ENCODE measurements at regions not wholly inside any gene's neighbourhood (a gene's known extent, or its start where the extent isn't known, plus 50 kb on each side); places are given as distances from the start of the nearest gene placed in this dataset.

DNA sequence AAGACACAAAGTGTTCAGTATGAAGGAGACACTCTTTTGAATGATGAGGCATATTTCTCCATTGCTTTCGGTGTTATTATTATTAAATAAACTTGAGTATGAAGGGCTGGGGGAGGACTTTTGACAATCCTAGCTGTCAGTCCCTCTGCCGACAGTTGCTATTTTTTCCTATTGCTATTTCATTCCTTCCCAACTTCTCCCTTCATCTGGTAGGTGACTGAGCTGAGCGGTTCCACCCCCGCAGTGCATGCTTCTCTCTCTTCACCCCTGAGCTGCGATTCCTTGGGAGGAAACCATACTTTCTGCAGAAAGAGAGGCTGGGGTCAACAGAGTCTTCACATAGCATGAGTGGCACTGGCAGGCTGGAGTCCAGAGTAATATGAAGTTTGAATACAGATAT lies 261.2 kb upstream of the TAC1 start:
- no peak for DNase-seq

DNA sequence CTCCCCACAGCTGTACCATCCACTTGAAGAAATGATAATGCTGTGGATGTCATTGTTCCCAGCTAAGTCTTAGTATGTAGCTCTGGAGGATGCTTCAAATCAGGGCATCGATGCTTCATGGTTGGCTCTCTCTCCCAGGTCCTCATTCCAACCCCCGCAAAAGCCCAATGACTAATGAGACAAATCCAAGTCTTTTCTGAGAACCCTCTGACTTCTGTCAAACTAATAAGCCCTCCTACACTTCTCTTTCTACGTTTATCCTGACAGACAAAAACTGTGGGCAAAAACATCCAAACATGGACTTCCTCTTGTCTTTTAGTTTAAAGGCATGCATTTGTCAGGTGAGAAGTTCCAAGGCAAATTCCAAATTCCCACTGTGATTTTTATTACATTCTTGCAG lies 260.4 kb upstream of the TAC1 start:
- no peak for DNase-seq

DNA sequence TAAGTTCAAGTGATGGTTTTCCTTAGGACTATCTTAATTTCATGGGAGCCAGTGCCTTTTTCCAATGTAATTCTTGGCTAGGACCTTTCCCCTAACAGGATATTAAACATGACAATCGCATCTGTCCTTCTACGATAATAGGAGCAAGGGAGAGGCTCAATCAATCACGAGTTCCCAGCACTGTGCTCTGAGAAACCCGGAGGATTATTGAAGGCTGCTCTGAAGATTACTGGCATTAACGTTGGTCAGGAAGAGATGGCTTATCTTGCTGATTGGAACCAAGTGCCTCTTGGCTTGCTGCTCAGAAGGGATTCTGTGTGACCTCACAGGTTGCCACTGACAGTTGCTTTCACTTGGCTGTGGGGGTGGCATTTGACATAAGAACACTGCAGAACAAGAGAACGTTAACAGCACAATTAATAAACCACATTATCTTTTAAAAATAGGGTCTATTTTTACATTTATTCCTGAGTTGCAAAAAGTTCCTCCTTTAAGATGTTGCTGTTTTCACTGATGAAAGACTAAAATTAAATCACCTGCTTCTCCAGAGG lies 252.1 kb upstream of the TAC1 start:
- DNase-seq, result no peak

DNA sequence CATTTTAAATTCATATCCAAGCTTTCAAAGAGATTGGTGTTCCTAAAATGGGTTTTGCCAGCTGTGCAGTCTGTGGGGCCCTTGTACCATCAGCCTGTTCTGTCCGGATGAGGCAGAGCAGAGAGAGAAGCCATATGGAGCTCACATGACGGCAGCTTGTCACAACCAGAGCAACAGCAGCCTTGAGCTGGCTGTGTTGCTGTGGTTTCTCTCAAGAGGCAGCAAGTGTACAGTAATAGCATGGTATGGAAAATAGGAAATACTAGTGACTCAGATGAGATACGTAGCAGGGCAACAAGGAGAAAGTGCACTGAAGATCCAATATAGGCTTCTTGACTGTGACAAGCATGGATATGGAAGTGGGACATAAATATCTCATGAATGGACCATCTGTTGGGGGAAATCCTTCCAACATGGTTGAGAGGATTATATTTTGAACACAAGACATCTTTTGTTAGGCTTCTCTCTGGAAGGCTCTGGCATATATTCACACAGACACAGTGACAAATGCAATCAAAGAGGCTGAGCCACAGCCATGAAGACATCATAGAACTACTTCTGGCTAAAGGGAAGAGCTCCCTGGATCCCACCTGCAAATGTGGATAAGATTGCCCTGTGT lies 251.0 kb upstream of the TAC1 start:
- DNase-seq, result no peak

DNA sequence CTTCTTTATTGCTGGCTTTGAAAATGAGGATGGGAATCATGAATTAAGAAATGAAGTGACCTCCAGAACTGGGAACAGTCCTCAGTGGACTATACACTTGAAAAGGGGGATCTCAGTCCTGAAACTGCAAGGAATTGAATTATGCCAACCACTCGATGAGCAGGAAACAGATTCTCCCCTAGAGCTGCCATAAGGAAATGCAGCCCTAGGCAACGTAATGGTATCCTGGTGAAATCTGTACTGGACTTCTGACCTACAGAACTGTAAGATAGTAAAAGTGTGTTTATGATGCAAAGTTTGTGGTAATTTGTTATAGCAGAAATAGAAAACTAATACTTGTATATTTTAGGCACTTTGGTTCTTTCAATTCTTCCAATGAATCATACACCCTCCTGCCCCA lies 236.4 kb upstream of the TAC1 start:
- no peak for DNase-seq

DNA sequence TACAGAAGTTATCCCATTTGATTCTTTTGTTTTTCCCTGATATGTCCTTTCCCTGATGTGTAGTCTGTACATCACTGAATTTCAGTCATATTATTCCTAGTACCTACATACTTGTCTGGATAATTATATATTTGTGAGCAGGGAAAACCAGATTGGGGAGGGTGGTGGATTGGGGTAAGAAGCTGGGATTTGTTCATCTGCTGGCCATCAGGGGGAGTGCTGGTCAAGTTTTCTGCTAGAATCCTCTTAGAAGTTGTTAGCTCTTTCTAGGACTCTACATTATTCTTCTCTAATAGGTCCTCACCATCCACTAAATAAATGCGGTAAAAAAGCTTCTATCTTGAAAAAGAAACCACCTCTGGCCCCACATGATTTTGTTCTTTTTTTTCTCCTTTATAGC lies 232.7 kb upstream of the TAC1 start:
- DNase-seq, result no peak

DNA sequence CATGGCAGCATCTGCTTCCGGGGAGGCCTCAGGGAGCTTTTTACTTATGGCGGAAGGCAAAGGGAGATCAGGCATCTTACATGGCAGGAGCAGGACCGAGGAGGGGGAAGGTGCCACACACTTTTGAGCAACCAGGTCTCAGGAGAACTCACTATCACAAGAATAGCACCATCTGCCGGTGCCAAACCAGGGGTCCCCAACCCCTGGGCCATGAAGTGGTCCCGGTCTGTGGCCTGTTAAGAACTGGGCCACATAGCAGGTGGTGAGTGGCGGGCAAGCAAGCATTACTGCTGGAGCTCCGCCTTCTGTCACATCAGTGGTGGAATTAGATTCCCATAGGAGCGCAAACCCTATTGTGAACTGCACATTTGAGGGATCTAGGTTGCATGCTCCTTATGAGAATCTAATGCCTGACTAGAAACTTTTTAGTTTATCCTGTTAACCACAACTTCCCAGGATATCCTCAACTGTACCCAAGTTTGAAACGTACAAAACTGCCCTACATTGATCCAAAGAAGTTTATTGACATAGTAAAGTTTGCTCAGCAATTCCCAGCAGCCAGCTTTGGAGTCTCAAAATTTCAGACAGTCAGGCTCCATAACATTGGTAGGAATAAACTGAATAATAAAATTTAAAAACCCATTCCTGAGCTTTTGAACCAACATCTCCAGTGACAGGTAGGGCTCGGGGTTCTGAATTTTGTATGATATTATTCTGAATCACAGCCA lies 228.4 kb upstream of the TAC1 start:
- DNase-seq, result no peak

DNA sequence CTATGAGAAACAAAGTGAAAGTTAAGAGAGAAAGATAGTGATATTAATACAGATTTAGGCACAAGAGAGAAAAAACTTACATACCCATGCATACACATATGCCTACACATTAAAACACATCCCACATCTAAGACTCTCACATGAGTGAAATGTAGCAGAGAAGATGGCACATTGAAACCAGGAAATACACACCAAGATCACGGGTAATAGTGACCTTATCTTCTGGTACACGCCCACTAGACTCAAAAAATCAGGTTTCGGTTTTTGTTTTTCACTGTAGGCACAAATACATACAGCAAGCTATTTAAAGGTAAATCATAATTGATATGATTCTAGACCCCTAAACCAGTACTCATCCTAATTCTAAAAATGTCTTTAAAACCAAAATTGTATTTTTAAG lies 225.2 kb upstream of the TAC1 start:
- DNase-seq, result no peak

DNA sequence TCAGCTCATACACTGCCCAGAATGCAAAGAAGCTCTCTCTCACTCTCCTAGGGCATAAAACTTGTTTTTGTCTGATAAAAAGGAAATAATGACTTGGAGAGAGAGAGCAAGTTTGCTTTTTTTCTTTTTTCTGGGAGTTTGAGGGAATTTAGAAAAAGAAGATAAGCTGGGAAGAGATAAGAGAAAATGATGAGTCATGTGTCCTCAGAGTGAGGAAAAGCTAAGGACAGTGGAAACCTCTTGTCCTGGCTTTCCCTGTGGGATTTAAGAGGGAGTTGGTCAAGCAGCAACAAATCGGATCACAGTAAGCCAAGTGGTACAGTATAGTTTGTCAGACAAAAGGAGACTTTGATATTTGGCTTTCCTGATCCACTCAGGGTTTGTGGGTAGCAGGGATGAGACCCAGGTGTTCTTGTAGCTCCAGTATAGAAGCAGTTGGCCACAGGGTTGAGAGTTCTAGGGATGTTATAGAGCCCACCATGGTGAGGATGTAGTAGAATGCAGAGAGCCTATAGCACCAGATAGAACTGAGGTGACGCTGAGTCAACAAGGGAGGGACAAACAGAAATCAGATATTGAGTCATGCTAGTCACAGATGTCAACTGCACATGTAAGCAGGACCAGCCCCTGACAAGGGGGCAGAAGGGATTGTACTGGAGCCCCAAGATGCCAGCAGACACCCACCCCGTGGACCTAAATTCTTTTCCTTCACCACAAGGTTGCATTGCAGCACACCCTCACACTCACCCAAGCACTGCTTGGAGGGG lies 219.3 kb upstream of the TAC1 start:
- no peak for DNase-seq

DNA sequence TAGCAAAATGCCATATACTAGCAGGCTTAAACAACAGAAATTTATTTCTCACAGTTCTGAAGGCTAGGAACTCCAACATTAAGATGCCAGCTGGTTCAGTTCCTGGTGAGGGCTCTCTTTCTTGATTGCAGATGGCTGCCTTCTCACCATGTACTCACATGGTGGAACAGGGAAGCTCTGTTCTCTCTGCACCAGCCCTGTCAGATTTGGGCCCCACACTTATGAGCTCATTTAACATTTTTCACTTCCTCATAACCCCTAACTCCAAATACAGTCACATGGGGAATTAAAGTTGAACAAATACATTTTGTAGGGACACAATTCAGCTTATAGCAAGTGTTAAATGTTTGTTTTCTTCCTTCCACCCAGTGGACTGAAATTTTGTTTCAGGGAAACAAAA lies 218.6 kb upstream of the TAC1 start:
- no peak for DNase-seq

DNA sequence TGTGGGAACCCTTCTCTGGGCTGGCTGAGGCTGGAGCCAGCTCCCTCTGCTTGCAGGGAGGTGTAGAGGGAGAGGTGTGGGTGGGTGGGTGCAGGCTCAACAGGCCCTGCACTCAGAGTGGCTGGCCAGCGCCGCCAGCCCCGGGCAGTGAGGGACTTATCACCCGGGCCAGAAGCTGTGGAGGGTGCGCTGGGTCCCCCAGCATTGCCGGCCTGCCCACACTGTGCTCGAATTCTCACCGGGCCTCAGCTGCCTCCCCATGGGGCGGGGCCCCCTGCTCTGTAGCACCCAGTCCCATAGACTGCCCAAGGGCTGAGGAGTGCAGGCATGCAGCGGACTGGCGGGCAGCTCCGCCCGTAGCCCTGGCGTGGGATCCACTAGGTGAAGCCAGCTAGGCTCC lies 190.7 kb upstream of the TAC1 start:
- no peak for DNase-seq

DNA sequence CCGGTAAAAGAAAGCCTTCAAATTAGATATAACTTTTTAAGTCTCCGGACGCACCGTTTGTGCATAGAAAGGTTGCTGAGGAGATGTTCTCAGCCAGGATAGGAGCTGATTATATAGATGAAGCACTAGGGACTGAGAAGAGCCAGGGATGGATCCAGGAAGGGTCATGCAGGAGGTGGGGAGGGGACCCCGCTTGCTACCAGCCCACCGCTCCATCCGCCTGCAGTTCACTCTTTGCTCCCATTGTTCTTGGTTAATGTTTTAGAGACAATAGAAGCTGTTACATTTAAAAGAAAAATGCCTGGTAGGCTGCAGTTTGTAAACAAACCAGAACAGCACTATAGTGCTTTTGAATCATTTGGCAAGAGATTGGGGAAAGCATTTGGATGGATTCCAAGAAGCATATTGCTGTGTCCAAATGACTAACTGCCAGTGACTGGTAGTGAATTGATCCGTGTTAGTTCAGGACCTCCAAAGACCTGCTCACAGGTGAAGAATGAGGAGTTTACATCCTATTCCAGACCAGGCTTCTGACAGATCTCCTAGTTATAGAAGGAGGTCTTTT lies 175.9 kb upstream of the TAC1 start:
- DNase-seq, result peak; percentile 35

DNA sequence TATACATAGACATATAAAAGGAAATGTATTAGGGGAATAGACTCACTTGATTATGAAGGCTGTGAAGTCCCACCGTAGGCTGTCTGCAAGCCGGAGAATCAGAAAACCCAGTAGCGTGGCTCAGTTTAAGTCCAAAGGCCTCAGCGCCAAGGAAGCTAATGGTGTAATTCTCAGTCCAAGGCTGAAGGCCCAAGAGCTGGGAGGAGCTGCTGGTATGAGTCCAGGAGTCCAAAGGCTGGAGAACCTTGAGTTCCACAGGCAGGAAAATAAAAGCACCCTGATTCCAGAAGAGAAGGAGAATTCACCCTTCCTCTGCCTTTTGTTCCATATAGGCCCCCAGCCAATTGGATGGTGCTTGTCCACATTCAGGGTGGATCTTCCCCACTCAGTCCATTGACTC lies 166.2 kb upstream of the TAC1 start:
- no peak for DNase-seq

DNA sequence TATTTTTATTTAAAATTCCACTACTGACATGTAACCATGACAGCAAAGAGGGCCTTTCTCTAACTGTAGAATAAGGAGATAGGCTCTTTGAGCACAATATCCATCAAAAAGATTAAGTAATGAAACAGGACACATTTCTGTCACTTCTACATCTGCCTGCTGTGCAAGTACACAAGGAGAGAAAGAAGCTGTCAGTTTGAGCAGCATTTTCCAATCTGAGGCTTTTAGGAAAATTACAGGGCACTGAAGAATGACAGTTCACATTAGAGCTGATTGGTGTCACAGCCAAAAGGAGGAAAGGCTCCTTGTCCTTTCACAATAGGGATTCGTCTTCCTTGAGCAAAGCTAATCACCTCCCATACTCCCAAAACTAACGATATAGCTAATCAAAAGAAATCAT lies 158.8 kb upstream of the TAC1 start:
- no peak for DNase-seq

DNA sequence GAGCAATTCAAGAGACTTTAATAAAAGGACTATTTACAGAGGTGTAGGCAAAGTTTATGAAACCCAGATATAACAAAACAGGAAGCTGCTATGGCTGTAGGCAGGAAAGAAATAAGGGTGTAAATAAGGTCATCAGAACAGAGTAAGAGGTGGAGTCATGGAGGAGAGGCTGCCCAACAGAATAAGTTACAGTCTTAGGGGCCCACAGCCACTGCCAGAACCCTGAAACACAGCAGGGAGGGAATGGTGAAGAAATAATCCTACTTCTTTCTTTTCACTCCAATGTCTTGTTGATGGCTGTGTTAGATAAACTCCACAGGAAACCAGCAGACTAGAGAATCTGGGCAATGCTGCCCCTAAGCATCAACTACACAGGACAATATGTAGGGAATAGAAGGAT lies 155.8 kb upstream of the TAC1 start:
- DNase-seq, result no peak

DNA sequence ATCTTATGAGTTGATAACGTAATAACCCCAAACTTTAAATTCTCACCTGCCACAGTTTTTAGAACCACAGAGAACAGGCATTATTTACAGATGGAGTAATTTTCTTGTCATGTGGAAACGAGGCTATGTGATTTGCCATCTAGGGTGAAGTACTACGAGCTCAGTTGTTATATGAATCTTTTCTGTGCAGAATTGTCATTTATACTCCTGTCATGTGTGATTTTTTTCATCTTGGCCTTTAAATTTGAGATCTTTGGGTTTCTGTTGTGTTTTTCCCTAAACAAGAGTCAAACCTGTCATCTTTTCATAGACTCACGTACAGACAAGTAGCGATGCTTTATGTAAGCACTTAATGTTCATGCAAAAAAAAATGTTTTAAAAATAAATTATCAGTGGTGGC lies 153.7 kb upstream of the TAC1 start:
- DNase-seq, result no peak

DNA sequence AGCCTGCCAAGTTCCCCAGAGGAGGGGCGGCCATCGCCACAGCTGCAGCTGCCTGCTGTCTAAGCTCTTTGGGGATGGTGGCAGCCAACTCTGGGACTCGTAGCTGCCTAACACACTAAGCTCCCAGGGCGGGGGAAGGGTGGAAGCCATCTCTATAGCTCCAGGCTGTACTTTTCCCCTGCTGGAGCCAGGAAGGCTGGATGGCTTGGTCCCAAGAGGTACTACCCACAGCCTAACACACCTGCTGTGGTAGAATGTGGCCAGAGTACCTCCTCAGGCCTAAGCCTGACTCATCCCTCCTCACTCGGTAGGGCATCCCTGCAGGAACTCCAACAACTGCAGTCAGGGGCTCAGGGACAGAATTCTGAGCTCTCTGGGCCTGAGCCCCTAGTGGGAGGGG lies 151.7 kb upstream of the TAC1 start:
- DNase-seq, result no peak

DNA sequence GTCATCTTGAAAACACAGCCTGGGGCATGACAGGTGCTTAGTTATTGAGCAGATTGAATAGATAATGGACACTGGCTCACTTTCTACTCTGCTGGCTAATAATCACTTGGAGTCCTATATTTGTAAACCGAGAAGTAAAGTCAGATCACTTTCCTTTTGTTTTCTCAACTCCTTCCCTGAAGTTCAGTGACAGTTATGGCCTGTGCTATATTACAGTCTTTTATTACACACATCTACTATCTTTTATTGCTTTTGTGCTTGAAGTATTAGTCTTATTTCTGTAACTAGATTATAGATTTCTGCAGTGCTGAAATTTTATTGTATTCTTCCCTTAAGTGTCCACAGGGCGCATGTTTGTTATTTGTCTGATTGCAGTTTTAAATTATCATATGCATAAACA lies 136.4 kb upstream of the TAC1 start:
- DNase-seq, result no peak

DNA sequence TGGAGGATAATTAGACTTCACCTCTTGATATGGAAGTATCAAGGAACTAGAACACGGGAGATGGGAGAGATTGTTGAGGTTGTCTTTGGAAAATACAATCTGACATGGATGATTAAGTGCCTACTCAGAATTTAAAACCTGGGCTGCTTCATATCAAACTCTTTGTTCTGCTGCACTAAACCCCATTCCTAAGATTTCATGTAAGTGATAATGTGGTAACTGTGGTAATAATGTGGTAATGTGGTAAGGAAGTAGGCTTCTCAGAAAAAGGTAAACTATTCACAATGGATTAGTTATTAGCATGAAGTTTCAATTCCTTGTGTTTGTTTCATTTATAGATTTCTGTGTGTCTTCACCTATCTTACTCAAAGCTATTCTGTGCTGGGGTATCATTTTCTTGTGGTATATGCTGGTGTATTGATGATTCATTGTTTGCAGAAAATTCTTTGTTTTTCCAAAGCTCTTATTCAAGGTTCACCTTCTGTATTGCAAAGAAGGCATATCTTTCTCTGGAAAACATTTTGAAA lies 129.9 kb upstream of the TAC1 start:
- no peak for DNase-seq

DNA sequence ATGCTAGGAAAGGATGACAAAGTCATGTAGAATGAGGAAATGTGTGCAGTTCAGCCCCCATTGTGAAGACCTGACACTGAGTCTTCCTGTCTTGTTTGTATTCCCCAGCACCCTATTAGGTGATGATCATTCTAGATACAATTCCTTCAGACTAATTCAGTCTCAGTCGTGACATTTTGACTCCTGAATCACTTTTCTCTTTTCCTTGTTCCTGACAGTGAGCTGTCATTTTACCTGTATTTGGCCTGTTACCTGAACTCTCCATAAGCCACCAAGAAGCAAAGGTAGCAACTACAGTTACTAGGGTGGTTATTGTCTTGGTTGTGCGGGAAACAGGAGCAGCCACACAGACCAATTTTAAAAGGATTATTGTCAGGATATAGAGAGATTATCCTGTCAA lies 111.4 kb upstream of the TAC1 start:
- no peak for DNase-seq

DNA sequence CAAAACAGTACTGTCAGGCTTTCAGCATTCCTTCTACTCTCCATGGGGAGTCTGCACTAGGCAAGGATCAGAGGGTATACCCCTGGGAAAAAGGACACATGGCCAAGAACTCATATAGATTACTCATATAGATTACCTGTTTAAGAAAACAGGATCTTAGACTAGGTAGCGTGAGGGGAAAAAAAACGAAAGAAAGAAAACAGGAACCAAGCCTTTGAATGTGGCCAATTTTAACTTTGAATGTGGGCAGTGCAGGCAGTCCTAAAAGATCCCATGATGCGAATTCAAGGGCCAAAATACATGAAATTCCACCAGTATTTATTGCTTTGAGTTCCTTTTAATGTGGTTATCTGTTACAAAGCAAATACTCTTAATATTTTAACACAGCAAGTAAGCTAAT lies 108.6 kb upstream of the TAC1 start:
- DNase-seq, result no peak

DNA sequence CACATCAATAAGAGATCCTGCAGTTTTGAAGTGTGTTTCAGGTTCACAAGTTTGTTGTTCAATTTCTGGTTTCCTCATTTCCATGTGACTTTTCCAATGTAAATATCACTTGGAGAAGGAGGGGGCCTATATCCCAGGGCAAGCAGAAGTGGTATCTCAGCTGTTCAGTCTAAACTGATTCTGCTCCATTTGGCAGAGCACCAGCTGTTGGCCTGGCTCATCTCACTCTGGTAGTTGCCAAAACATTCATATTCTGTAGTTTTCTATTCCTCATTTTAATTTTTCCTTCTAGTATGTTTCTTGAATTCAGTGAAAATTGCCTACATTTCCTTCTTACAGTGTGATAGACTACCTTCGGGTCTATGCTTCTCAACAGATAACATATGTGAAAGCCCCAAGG lies 101.8 kb upstream of the TAC1 start:
- no peak for DNase-seq

DNA sequence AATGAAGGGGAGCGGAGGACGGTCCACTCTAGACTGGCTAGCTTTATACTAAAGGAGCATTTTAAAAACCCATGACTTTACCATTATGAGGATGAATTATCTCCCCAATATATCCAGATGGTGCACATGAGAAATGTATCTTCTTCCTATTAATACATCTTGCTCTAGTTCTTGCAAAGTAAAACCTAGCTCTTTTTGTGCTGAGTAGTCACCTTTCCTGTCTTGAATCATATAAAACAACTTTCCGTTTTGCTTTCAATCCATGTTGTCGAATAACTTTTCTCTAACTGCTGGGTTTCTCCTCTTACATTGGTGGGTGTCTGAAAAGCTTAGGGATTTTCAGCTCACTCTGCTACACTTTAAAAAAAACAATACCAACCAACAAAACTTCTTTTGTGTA lies 96.3 kb upstream of the TAC1 start:
- DNase-seq, result no peak

DNA sequence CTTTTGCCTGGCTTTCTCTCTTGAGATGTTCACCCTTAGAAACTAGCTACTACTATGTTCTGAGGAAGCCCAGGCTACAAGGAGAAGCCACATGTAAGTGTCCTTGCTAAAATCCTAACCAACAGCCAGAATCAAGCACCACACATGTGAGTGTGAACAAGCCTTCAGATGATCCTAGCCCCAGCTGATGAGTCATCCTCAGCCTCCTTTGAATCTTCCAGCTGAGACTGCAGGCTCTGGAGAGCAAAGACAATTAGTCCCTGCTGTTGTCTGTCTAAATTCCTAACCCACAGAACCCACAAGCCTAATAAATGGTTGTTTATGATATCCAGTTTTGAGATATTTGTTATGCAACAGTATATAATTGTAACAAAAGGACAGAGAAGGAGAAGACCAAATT lies 92.8 kb upstream of the TAC1 start:
- DNase-seq, result no peak

Data from NCI-H2107 (cell line).